Jurkat, Clone E6-1 (cell line): ENCODE measurements at regions not wholly inside any gene's neighbourhood (a gene's known extent, or its start where the extent isn't known, plus 50 kb on each side); places are given as distances from the start of the nearest gene placed in this dataset.
"Not testable (repeated sequence)": the region's sequence is repeated elsewhere in the genome, so short reads cannot be mapped to it uniquely, and the experiment has no call there.

Source experiments
- DNase-seq: peaks from one replicate; pipeline ENCODE4 v3.0.0-alpha.2; 2011; ENCODE audit warnings: low read depth, low spot score
- H3K4me3 ChIP-seq: 2 replicates; pipeline ENCODE4 v1.5.1; 2011; ENCODE audit warnings: mild to moderate bottlenecking, low read length, control low read depth, moderate library complexity

GRCh38 chr5:125227333-125228095, 481.1 kb upstream of the ZNF608 start:
- peak; percentile 3 for DNase-seq
- no peak overlapping the region for H3K4me3 ChIP-seq

GRCh38 chr5:125228363-125229070, 482.1 kb upstream of the ZNF608 start:
- DNase-seq: no peak
- H3K4me3 ChIP-seq: no peak overlapping the region

- DNase-seq: no peak
Measured at GRCh38 chr5:125229556-125229955, 483.1 kb upstream of the ZNF608 start.

GRCh38 chr5:125232779-125233230, 486.4 kb upstream of the ZNF608 start:
- no peak for DNase-seq
- no peak overlapping the region for H3K4me3 ChIP-seq

More at GRCh38 chr5:125229556-125229955, 483.1 kb upstream of the ZNF608 start:
- H3K4me3 ChIP-seq: no peak overlapping the region

GRCh38 chr5:125233944-125234343, 487.5 kb upstream of the ZNF608 start:
- DNase-seq: no peak
- H3K4me3 ChIP-seq: no peak overlapping the region

GRCh38 chr5:125236007-125236406, 489.6 kb upstream of the ZNF608 start:
- H3K4me3 ChIP-seq: no peak overlapping the region
- DNase-seq: no peak

- DNase-seq: no peak
- H3K4me3 ChIP-seq: no peak overlapping the region
Measured at GRCh38 chr5:125236981-125237380, 490.5 kb upstream of the ZNF608 start.

GRCh38 chr5:125244531-125244930, 498.1 kb upstream of the ZNF608 start:
- DNase-seq: no peak
- no peak overlapping the region for H3K4me3 ChIP-seq

GRCh38 chr5:125245216-125245615, 498.8 kb upstream of the ZNF608 start:
- no peak for DNase-seq

GRCh38 chr5:125249400-125249799, 503.0 kb upstream of the ZNF608 start:
- no peak overlapping the region for H3K4me3 ChIP-seq
- no peak for DNase-seq

More at GRCh38 chr5:125245216-125245615, 498.8 kb upstream of the ZNF608 start:
- no peak overlapping the region for H3K4me3 ChIP-seq

- H3K4me3 ChIP-seq: no peak overlapping the region
- DNase-seq: no peak
Measured at GRCh38 chr5:125251703-125252102, 505.3 kb upstream of the ZNF608 start.

GRCh38 chr5:125253634-125254033, 507.2 kb upstream of the ZNF608 start:
- not testable (repeated sequence) for DNase-seq, H3K4me3 ChIP-seq

GRCh38 chr5:125254267-125254666, 507.8 kb upstream of the ZNF608 start:
- no peak for DNase-seq
- H3K4me3 ChIP-seq: no peak overlapping the region

GRCh38 chr5:125256296-125256695, 509.9 kb upstream of the ZNF608 start:
- no peak overlapping the region for H3K4me3 ChIP-seq
- DNase-seq: no peak

GRCh38 chr5:125257057-125257972, 510.9 kb upstream of the ZNF608 start:
- no peak overlapping the region for H3K4me3 ChIP-seq
- DNase-seq: no peak

GRCh38 chr5:125257997-125258396, 511.6 kb upstream of the ZNF608 start:
- no peak overlapping the region for H3K4me3 ChIP-seq
- no peak for DNase-seq

GRCh38 chr5:125258615-125259014, 512.2 kb upstream of the ZNF608 start:
- no peak for DNase-seq
- H3K4me3 ChIP-seq: no peak overlapping the region

- H3K4me3 ChIP-seq: no peak overlapping the region
Measured at GRCh38 chr5:125261505-125262250, 515.2 kb upstream of the ZNF608 start.

GRCh38 chr5:125262782-125263181, 516.3 kb upstream of the ZNF608 start:
- H3K4me3 ChIP-seq: no peak overlapping the region
- DNase-seq: no peak

More at GRCh38 chr5:125261505-125262250, 515.2 kb upstream of the ZNF608 start:
- DNase-seq: no peak
